Activated CD8-positive, alpha-beta memory T cell treated with anti-CD3 and anti-CD28 coated beads for 24 hours (primary cell): ENCODE measurements at regions not wholly inside any gene's neighbourhood (a gene's known extent, or its start where the extent isn't known, plus 50 kb on each side); places are given as distances from the start of the nearest gene placed in this dataset.

Source experiments
- DNase-seq: peaks from one replicate; pipeline ENCODE4 v3.0.0-alpha.2; 2020

DNA sequence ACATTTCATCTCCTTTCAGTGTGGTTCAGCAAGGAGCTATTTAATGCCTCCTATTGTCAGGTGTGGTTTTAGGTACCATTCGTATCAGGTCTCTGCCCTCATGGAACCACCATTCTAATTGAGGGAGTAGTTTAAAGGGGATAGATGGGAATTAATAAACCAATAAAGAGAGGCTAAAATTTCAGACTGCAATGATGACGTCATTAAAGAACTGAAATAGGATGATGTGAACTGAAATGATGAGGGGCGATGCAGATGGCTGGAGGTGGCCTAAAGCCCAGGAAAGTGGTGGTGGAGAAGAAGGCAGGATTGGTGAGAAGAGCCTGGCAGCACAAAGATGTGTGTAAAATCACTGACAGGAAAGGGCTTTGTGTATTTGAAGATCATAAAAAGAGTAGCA is 148.9 kb upstream of the RBFOX1 start:
- no peak for DNase-seq

DNA sequence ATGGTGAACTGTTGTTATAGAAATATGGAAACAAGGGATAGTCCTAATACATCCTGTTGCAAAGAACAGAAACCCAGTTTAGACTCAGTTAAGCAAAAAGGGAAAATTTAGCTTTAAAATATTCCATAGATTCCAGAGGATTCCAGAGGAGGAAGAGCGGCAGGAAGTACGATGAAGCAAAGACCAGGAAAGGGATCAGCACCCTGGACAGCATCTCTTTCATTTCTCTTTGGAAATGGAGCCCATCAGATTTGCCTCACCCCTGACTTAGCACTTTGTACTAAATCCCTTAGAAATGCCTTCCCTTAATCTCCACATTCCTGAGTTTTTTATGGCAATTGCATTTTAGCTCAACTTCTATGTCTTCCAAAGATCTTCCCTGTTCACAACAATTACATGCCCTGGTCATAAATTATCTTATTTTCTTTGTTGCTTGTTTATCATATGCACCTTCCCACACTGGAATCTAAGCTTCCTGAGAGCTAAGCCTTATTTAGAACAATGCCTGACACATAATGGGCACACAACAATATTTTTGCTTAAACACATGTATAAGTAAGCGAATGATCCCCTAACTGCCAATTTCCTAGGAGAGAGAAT is 150.0 kb upstream of the RBFOX1 start:
- no peak for DNase-seq

DNA sequence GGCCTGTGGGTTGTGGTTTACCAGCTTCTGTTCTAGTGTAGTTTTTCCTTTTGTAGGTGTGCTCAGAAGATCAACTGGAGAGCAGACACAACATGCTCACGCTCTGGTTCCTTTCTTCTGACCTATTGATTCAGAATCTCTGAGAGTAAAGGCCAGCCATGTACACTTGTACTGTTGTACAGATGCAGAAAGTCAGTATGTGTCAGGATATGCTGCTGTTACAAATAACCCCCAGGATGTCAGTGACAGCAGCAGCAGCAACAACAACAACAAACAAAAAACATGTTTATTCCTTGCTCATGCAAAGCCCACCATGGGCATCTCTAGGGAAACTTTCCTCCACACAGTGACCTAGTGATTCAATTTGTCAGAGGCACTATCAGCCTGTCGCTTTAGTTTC is 154.8 kb upstream of the RBFOX1 start:
- no peak for DNase-seq

DNA sequence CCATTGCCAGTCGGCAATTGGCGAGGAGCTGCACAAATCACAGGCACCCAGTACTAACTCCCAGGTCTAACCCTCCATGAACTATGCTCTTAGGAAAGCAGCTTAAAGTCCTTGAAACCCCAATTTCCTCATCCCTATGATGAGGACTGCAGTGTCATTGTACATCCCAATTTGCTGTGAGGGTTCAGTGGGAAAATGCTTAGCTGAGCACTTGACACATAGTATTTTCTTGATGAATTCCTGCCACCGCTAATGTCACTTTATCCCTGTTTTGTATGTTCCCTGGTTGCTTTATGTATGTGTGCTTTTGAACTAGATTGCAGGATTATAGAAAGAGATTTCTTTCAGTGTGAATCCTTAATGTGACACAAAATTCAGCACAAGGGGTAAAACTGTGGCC is 161.5 kb upstream of the RBFOX1 start:
- DNase-seq: no peak

DNA sequence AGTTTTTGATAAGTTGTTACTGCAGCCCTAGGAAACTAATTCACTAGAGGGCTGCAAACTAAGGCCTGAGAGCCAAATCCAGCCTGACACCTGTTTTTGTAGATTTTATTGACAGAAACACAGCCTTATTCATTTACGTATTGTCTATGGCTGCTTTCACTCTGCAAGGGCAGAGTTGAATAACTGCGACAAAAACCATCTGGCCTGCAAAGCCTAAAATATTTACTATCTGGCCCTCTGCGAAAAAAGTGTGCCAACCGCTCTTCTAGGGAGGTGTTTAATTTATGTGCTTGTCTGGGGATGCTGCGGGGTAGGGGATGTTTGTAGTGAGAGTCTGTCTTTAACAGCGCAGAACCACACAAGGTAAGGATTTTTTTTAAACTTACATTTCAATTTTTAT is 165.0 kb upstream of the RBFOX1 start:
- DNase-seq: no peak

DNA sequence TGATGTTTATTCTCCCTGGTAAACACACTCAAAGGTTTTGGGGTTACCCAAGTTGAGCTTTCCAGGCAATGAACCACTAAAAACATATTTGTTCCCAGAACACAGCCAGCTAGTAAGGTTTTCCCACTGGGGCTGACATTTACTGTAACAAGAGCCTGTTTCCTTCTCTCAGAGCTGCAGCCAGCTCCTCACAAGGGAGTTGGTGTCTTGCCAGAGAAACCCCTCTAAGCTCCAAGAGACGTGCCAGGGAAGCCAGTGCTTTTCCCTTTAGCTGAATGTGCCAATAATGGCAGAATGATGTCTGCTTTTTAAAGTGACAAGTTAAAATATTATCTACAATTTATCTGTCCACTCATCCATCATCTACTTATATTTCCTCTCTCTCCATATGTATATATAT is 170.8 kb upstream of the RBFOX1 start:
- DNase-seq: no peak

DNA sequence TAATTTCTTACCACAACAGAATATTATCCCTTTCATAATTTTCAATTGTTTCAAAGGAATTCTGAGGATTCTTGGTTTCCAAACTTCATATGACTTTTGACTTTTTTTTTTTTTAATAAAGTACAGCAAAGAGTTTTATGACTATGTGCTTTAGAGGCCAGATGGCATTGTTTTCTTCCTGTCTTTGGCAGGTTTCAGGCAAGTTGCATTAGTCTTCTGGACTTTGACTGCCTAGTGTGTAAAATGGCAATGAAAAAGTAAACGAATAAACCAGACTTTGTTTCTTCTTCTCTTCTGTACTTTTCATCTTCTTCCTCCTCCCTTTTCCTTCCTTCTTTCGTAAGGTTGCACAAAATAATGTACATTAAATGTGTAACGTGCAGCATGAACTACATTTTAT is 172.6 kb upstream of the RBFOX1 start:
- no peak for DNase-seq

DNA sequence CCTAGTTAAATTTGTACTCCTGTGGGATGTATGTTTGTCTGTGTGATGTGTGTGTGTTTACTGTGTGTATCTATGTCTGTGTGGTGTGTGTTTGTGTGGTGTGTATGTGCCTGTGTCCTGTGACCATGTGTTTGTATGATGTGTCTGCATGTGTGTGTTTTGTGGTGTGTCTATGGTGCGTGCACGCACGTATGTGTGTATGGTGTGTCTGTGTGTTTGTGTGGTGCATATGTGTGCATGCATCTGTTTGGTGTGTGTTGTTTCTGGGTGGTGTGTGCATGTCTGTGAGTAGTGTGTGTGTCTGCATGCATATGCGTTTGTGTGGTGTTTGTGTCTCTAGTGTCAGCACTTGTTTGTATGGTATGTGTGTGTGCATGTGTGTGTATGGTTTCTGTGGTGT is 174.2 kb upstream of the RBFOX1 start:
- DNase-seq: no peak

DNA sequence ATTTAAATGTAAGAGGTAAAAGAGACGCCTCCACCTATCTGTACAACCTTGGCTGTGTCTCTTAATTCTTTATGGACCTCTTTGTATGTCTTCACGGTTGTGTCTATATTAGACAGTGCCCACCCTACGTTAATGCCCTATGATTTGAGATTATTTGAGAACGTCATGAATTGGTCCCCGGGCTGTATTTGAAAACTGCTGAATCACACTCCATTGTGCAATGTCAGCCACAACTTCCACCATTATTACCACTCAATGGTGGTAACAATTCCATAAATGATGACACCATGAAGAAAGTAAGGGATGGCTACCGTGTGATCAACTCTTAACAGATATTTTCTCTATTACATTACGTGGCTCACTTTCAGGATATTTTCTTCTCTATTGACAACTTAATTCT is 182.4 kb upstream of the RBFOX1 start:
- no peak for DNase-seq

DNA sequence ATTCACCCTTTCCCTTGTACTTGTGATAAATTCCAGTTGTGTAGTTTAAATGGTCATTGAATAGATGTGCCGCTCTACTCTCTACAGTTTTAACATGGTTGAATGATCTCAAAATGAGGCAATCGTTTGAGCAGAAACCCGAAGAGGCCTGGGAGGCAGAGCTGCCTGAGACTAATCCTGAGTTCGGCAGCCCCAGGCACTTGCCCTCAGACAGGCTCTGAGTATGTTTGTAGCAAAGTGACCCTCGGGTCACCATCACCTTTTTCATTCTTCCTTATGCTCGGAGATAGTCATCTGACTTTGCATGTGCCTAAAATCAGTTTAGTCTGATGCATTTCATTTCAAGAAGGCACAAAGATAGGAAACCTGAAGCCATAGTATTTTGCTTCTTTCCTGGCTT is 184.0 kb upstream of the RBFOX1 start:
- no peak for DNase-seq

DNA sequence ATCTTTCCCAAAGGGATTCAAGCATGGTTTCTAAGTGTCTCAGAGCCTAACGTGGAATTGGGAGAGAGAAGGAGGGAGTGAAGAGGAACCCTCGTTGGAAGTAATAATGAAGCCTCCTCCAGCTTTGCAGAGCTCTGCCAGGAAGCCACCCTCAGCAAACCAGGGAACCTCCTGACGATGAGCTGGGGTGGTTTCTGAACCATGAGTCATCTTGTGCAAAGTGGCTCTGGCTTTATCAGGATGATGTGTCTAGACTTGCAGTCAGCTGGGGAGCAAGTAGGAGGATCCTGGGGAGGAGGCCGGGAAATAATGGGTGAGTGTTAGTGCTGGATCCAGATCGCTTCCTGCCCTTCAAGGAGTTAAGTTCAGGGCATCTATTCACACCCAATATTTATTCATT is 191.7 kb upstream of the RBFOX1 start:
- DNase-seq: no peak

DNA sequence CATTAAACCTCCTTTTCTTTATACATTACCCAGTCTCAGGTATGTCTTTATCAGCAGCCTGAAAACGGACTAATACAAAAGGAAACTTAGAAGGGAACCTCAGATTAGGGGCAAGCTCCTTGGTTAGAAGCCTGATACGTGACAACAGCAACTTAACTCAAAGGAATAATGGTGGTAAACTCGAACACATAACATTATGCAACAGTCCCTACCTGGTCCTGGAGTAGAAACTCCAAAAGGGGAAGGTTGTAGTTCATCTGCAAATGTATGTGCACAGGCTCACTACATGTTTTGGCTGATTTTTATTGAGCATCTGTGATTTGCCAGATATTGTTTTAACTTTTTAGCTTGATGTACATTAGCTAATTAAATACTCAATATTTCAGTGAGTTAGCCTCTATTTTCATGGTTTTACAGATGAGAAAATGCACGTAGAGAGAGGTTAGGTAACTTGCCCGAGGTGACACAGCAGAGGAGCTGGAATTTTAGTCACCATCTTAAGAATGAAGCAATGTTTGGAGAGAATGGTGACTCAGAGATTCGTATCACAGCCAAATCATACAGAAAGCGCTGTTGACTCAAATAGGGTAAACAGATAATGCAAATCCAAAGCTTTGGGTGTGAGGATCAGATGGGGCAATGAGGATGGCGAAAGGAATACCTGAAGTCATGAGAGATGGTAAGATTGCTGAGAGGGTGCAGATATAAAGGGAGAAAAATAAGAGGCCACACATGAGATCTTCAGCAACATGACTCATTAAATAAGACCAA is 194.9 kb upstream of the RBFOX1 start:
- DNase-seq: no peak

DNA sequence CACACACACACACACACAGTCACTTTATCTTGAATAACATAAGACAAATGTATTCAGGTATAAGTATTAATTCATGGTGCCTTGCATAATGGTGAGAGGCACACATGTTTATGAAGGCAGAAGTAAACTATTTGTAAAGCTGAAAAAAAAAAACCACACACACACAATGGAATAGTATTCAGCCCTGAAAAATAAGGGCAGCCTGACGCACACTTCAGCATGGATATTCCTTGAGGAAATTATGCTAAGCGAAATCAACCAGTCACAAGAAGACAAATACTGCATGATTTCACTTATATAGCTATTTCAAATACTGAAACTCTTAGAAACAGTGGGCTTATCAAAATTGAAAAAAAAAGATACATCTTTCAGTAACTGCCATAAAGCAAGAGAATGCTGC is 200.2 kb upstream of the RBFOX1 start:
- no peak for DNase-seq

DNA sequence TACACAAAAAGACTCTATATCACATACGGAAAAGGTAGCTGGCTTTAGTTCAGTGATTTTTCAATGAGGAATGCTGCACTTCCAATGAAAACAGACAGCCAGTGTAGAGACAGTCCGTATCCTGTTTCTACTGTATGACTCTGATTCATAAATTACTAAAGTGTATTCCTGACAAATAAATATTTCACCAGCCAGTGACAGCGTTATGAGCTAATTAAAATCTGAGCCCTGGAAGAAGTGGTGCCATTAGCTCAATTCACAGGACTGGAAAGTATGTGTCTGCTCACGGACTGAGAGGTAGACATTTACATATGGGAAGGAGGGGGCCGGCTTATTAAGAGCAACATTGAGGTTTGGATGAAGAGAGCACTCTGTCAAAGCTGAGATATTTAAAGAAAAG is 207.9 kb upstream of the RBFOX1 start:
- no peak for DNase-seq

DNA sequence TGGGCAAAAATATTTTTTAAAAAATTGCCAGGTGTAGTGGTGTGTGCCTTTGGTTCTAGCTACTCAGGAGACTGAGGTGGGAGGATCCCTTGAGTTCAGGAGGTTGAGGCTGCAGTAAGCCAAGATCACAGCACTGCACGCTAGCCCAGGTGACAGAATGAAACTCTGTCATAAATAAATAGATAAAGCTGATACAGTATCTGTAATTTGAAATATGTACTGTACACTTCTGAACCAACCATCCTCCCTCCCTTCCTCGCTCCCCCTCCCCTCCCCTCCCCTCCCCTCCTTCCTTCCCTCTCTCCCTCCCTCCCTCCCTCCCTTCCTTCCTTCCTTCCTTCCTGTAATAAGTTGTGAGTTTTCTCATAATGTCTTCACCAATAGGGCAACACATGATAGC is 208.4 kb upstream of the RBFOX1 start:
- DNase-seq: no peak

DNA sequence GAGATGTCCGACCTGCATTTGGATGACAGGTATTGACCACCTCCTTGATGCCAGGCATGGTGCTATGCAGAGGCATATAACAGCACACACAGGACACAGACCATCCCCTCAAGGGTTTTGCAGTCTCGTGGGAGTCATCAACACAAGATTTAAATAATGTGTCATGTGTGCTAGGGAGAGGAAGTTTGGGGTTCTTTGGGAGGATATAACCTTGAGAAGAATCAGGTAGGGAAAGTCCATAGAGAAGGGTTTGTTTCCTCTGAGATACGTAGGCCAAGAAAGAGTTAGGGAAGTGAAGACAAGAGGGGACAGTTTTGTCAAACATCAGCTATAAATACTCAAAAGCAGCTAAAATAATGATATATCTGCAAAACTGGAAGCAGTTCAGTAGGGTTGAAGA is 215.9 kb upstream of the RBFOX1 start:
- no peak for DNase-seq

DNA sequence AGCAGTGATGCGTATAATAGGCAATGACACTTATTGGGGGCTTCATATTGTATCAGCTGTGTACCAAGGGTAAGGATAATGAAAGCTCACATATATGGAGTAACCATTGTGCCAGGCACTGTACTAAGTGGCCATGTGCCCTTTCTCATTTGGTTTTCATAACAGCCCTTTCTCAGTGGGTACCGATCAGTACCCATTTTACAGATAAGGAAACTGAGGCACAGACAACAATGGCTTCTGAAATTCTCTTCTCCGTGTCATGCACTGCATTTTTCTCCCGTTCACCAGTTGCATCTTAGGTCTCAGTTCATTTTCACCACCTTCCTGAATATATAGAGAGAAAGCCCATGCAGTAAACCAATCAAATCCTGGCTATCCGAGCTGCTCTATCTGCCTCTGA is 216.7 kb upstream of the RBFOX1 start:
- DNase-seq: no peak

DNA sequence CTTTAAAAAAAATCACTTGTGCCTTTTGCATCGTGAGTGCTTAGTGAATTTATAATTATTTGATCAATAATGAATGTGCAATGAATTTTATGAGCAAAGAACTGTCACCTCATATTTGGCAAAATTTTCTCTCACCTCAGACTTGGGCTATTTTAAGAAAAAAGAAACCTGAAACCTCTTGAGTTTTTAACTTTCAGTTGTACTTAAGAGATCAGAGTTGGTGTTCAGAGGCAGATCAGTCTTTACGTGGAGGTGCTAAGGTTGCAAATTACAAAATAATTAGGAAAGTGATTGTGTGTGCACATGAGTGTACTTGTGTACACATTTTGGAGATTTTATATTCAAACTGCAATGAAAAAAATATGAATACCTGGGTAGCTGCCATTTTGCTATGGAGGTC is 218.7 kb upstream of the RBFOX1 start:
- DNase-seq: no peak

DNA sequence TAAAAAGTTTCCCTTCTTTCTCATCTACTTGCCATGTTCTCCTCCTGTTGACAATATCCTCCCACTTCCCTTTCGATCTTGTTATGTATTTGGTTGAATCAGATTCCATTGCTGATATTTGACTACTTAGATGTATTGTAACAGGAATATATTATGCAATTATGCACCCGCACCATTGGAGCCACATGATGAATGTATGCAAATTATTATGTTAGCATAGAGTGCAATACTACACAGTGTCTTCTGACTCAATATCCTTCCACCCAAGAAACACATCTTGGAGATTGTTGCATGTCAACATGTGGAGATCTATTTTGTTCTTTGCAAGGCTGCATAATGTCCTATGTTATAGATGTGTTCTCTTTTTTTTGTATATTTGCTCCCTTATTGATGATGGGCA is 219.2 kb upstream of the RBFOX1 start:
- DNase-seq: no peak

DNA sequence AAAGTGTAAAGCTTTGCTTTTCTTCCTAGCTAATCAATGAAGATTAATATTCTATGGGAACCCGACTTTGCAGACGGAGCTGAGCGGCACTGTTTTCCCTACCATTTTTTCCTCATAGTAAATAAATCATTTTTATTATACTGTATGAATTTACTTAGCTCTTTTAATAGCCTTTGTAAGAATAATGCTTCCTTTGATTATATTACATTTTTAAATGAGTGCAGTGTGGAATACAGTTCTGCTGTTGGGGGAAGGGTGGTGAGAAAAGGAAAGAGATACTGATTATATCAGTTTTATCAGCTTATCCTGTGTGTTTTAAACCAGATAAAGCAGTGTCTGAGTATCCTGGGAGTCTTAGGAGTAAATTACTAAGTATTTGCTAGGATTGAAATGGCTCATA is 221.4 kb upstream of the RBFOX1 start:
- no peak for DNase-seq

DNA sequence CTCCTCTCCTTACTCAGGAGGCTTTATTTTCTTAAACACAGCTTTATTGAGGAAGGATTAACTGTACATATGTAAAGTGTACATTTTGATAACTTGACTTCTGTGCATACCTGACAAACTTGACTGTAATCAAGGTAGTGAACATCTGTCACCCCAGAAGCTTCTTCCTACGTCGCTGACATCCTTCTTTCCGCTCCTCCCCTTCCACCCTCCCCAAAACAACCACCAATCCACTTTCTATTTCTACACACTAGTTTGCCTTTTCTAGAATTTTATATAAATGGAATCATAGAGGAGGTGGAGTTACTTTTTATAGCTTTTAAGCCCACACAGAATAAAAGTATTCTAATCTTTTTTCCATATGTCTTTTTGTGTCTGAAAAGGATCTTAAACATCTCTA is 225.2 kb upstream of the RBFOX1 start:
- no peak for DNase-seq

DNA sequence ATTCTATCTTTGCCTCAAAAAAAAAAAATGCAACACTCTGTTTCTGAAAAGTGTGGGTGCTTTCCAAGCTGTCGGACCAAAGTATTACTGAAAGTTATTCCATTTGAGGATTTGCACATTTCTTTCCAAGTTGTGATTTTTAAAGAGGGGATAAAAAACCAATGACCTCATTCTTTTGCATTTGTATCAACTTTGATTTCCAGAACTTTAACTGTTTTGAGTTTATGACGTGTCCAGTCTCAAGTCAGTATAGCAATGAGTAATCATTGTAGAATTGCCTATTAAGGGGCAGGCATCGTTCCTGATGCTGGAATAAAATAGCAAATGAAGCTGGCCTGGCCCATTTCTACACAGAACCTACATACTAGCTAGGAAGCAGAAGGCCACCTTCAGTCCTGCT is 229.6 kb upstream of the RBFOX1 start:
- DNase-seq: no peak

DNA sequence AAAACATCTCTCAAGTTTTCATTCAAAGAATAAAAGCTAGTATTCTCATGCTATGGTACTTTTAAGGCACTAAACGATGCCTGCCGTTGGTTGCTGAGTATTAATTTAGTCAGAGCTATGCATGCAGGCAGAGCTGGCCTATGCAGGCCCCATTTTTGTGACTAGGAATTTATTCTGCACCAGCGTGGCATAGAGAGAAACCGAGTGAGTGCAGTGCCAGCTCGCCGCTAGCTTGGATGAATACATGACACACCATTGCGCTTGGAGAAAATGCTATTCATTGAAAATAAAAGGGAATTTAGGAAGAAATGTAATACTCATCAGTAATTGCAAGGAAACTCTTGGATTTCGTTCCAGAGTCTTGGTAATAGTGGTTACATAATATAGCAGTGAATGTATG is 231.6 kb upstream of the RBFOX1 start:
- DNase-seq: no peak

DNA sequence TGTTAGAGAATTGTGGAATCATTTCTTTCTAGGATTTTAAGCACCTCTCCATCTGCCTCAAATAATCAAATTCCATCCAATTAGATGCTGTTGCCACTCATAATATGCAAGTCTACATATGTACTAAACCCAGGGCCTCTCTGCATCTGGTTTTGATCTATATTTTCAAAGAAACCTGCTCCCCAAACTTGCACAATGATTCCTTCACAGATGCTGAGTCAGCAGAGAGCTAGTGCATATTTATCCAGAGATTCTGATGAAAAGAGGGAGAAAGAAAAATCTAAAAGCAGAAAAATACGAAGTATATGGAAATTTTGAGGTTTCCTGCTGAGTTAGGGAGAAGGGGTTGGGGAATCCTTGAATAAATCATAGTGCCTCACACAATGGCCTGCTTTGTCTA is 235.1 kb upstream of the RBFOX1 start:
- no peak for DNase-seq

DNA sequence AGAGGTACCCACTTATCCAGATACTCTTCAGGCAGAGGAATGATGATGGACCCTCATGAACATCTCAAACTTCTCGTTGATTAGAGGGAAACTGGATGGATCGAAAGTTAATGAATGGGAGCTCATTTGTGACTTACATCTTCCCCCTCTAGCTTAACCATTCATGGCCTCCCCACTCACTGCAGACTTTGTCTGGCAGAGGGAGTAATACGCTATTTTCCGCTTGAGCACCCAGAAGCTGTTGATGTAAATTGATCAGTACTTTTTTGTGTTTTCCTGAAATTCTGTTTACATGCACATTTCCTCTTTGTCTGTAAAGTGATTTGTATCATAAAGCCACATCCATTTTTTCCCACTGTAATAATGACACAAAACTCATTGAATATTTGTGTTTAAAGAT is 239.1 kb upstream of the RBFOX1 start:
- DNase-seq: no peak
